ENCODE measurements at regions not wholly inside any gene's neighbourhood (a gene's known extent, or its start where the extent isn't known, plus 50 kb on each side); places are given as distances from the start of the nearest gene placed in this dataset.

DNA sequence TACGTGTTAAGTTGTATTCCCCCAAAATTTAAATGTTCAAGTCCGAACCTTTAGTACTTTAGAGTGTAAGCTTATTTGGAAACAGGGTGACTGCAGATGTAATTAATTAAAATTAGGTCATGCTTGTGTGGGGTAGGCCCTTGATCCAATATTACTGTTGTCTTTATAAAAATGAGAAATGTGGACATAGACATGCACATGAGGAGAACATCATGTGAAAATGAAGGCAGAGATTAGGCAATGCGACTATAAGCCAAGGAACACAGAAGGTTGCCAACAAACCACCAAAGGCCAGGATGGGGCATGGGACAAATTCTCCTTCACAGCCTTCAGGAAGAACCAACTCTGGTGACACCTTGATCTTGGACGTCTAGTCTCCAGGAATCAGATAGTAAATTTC, 1698.4 kb upstream of the SLC10A2 start:
- TF ChIP-seq, protein P1, sequence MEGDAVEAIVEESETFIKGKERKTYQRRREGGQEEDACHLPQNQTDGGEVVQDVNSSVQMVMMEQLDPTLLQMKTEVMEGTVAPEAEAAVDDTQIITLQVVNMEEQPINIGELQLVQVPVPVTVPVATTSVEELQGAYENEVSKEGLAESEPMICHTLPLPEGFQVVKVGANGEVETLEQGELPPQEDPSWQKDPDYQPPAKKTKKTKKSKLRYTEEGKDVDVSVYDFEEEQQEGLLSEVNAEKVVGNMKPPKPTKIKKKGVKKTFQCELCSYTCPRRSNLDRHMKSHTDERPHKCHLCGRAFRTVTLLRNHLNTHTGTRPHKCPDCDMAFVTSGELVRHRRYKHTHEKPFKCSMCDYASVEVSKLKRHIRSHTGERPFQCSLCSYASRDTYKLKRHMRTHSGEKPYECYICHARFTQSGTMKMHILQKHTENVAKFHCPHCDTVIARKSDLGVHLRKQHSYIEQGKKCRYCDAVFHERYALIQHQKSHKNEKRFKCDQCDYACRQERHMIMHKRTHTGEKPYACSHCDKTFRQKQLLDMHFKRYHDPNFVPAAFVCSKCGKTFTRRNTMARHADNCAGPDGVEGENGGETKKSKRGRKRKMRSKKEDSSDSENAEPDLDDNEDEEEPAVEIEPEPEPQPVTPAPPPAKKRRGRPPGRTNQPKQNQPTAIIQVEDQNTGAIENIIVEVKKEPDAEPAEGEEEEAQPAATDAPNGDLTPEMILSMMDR (IDR thresholded peaks at IDR 0.05): no peak

DNA sequence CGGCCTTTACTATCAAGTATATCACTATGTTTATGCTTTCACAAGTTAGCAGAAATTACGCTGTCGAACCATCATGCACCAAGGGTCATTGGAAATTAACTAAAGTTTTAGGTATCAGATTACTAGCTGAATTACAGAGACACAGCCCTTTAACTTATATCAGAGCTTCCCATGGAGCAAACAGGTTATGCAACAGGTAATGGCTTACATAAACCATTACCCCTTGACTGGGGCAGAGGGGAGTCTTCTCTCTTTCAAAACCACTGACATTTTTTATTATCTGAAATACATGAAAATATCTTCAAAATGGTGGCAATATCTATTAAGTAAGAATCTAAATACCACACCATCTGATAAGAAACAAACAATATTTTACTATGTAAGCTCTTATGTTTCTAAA, 1692.9 kb upstream of the SLC10A2 start:
- TF ChIP-seq, protein P1 (IDR thresholded peaks at IDR 0.05): no peak

DNA sequence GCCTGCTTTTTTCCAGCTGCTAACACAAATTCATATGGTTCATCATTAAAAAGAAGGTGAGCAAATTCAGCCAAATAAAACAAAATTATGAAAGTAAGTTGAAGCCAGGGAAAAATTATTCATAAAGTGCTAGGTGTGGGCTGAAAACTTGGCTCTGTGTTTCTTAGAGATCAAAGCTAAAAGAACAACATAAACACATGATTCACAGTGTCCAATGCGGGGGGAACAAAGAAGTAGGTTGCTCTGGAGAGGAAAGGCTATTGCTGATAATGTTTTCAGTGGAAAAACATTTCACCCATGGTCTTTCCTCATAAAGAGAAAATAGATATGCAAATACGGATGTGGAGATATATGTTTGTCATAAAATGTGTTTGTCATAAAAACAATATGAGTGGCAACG, 1691.5 kb upstream of the SLC10A2 start:
- TF ChIP-seq, protein P1 (IDR thresholded peaks at IDR 0.05): no peak

DNA sequence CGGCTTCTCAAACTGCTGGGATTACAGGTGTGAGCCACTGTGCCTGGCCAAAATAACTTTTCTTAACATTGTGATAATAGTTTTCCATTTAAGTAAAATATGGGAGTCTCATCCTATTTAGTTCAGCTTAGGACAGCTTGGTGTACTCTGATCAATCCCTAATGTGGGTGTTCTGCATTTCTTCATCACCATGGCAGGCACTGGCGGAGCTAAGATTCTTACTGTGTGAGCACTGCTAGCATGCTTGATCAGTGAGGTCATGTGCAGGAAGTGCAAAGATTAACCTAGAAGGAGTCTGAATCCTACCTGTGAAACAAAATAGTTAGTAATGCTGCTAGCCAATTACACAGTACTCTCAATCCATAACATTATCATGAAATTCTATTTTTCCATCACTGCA, 1684.2 kb upstream of the SLC10A2 start:
- TF ChIP-seq, protein P1 (IDR thresholded peaks at IDR 0.05): no peak

DNA sequence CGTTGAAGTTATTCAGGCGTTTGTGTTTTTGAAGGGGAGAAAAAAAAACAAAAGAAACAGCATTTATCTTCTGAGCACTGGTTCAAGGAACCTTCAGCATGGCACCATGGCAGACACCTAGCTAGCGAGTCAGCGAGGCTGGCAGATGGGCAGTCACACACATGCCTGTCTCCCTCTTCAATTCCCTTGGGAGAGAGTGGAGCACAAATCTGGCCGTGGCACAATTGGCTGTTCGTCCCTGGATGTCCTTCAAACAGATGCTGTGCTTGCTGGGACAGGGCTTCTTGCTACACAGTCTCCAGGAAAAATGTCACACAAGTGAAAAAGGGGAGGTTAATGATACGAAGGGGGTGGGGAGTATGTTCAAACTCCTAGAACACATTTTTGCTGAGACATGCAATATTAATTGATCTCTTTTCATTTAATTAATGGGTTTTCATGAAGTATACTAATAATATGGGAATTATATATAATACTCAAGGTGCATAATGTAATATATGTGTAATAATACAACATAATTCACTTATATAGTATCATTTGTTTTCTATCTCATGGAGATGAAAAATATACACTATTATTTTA, 1674.5 kb upstream of the SLC10A2 start:
- TF ChIP-seq, protein P1 (IDR thresholded peaks at IDR 0.05): no peak

DNA sequence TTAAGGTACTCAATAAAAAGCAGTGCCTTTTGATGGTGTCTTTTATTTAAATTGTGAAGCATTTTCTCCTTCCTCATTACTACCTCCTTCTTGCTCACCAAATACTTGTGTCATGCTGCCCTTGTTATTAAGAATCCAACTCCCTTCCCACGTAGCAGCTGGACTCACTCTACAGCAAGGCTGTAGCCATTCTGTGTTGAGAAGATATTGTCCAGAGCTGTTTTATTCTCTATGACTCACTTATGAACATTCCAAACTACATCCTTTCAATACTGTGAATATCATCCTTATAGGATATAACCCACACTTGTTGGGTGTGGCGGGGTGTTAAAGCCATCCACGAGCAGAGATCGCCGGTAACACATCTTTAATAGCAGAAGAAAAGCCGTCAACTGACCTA, 1671.5 kb upstream of the SLC10A2 start:
- TF ChIP-seq, protein P1 (IDR thresholded peaks at IDR 0.05): no peak

DNA sequence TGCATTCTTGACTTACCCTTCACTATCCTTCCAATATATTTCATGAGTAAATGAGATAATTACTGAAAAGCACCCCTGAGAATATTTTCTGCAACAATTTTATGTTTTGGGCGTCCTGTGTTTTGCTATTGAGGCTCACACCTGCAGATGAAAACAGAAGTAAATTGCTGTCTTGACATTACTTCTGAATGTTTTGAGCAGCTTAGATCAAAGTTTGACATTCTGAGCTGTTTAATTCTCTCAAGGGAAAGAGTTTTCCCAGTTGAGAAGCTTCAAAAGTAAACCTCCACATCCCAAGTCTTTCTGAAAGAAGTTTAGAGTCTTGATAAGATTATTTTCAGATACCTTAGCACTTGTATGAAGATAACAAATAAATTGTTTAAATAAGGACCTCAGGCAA, 1667.2 kb upstream of the SLC10A2 start:
- TF ChIP-seq, protein P1 (IDR thresholded peaks at IDR 0.05): no peak

DNA sequence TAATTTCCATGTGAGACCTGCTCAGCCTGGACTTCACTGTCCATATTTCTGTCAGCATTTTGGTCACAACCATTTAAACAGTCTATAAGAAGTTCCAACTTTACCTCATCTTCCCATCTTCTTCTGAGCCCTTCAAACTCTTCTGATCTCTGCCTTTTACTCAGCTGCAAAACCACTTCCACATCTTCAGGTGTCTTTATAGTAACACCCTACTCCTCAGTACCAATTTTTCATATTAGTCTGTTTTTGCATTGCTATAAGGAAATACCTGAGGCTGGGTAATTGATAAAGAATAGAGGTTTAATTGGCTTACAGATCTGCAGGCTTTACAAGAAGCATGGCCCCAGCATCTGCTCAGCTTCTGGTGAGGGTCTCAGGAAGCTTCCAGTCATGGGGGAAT, 1648.9 kb upstream of the SLC10A2 start:
- TF ChIP-seq, protein P1 (IDR thresholded peaks at IDR 0.05): no peak
